ENCODE measurements at regions not wholly inside any gene's neighbourhood (a gene's known extent, or its start where the extent isn't known, plus 50 kb on each side); places are given as distances from the start of the nearest gene placed in this dataset.
"Not testable (repeated sequence)": the region's sequence is repeated elsewhere in the genome, so short reads cannot be mapped to it uniquely, and the experiment has no call there.

DNA sequence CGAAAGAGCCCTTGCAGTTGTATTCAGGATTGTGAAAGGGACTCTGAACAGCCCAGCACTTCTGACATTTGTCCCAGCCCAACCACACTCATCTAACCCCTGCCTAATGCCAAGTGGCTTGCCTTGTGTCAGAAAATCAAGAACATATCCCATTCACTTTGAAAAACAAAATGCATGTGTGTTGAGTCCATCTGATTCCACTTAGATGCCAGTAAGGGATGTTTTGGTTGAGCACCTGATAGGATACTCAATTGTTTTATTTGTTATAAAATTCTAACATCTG lies 776.8 kb downstream of the BCL11A start:
- no peak for DNase-seq

DNA sequence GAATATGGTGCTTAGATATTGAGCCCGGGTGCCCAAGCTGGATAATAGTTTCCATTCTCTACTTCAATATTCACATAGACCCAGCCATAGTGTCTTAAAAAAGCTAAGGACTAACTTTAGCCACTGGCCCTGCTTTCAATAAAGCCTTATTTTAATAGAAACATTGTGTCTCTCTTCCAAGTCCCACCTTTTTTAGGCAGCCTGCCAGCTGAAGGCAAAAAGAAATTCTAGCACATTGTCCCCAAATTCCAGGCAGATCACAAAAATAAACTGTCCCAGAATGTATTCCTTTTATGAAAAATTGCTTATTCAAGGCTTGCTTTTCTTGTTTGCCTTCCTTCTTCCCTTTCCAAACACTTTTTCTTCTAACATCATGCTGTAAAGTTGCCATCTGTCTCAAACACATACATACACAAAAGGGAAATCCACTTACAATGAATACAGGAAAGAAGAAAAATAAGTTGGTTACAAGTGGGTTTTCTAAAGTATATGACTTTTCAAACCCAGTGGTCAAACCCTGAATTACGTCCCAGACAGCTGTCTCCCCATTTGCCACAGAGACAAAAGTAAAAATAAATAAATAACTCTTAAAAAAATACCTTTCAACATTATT lies 778.5 kb downstream of the BCL11A start:
- no peak for DNase-seq

DNA sequence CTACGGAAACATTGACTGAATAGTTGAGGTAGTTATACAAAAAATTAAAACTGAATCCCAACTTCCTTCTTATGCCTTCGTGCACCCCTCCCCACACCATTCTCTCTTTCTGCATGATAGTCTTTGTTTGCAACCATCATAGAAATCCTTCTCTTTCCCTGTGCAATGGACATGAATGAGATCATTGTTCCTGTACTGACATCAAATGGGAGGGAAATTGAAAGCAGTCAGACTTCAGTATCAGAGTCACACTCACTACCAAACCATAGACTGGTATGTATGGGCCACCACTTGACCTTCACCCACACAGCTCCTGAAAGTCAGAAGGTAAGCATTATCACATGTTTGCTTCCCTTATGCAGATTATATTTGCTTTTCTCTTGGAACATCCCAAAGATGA lies 782.8 kb downstream of the BCL11A start:
- no peak for DNase-seq

DNA sequence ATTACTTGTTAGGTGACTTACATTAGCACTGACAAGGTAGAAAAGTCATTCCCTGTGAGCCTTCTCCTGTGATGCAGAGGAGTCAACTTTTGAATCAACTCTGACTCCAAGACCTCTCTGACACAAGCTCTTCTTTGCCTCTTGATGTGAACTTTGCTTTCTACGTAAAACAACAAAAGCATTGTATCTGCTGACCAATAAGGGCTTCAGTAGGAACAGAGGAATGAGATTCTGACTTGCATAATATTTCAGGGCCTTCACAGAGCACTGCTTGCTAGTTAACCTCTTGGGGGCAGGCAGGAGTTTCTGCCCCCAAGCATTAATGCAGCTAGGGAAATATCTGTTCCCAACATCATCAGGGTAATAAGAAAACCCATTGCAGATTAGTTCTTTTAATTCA lies 791.5 kb downstream of the BCL11A start:
- DNase-seq: no peak

DNA sequence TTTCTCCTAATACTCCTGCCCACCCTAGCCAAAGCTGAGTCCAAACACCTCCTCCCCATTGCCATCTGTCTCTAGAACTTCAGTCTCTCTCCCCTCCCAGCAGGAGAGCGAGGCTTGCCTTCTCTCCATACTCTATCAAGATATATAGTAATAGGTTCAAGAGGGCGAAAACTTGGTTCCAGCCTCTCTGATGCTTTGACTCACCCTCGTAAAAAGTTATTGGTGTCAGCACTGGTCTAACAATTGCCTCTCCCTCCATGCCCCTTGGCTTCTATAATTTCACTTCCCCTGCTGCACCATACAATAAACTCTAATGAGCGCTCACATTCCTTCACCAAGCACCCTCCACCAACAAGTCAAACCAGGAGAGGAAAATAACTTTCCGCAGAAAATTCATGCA lies 797.3 kb downstream of the BCL11A start:
- DNase-seq: no peak

DNA sequence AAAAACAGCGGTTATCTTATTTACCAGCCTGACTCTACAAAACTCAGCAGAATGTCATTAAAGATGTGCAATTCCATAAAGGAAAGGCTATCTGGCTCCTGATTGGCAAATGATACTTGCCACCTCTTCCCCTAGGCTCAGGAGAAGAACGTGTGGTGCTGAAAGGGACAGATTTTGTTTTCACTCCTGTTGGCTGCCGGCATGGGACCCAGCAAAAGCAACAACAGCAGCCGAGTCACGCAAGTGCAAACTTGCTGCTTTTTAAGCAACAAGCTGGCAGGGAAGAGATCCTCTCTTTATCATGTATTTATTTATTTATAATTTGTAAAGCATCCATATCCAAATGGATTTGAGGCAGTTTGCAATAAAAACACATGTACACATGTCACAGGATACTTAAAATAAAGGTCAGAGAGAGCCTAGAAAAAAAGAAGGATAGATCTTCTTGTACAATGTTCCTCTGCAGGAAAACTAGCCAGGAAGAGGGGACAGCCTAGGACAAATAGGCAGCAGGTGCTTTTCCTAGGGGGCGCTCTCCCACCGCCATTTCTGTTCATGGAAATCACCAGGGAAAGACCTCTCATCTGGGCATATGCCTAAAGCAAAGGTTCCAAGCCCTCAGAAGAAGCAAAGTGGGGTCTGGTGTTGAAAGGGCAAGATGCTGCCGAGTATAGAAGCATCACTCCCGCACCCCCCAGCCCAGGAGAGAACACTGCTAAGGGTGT lies 799.3 kb downstream of the BCL11A start:
- no peak for DNase-seq

DNA sequence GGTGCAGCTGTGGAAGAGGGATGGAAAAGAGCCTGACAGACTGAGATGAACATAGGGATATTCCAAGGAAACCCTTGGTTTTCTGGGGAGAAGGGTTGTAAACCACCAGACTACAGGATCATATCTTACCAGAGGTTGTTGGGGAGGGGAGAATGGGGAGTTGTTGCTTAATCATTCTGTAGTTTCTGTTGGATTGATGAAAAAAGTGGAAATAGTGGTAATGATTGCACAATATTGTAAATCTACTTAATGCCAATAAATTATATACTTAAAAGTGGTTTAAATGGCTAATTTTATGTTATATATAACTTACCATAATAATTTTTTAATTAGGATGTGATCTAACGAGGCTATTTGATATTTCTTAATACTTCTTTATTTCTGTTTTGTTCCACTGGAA lies 800.9 kb downstream of the BCL11A start:
- DNase-seq: no peak

DNA sequence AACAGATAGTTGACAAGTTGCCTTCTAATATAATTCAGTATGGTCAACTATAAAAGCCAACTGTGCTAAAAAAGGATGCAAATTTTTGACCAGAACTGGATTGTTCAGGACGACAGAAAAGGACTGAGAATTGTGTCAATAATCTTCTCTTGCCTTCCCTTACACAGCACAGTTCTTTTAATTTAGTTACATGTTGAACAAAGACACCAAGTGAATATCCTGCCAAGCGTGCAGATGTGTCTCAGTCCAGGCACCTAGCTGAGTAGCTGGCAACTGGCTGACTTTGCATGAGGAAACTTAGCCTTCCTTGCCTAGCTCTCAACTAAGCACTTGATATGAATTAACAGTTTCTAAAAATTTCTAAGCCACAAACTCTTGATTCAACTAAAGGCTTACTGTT lies 801.4 kb downstream of the BCL11A start:
- no peak for DNase-seq

DNA sequence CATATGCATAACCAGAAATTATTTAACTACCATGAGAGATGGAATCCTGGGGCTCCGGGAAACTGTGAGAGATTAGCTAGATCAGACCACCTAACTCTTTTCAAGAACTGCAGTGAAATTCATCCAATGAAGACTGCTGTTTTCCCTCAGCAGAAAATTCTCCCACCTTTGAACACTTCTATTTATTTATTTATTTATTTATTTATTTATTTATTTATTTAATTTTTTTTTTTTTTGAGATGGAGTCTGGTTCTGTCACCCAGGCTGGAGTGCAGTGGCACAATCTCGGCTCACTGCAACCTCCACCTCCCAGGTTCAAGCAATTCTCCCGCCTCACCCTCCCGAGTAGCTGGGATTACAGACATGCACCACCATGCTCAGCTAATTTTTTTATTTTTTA lies 802.2 kb downstream of the BCL11A start:
- DNase-seq: not testable (repeated sequence)

DNA sequence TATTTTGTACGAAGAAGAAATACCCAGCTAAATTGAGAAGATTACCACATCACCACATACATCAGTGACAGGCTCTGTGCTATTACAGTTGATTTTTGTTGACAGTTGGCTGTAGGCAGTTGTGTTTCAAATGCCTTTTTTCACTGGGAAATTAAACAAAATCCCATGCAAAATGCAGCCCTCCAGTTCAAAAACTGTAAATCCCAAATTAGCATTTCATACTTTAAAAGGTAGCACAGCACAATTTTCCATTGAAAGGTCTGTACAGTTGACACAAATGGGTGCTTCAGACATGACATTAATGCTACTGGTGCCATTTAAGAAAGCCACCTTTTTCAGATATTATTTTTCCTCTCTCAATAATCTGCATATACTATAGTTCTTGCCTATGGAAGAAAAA lies 807.2 kb downstream of the BCL11A start:
- DNase-seq: no peak

DNA sequence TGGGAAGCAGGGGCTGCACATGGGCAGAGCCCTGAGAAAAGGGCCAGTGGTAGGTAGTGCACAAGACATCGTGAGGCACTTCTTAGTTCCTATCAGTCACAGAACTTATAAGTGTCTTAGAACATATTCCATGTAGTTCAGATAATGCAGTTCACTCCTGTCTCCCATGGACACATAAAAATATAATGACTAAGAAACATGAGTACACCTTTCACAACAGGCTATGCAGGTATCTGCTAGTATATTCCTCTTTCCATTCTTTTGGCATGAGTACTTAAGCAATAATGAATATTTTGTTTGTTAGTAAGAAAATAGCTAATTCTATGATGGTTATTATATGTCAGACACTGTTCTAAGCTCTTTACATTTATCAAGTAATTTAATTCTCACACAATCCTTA lies 808.4 kb downstream of the BCL11A start:
- no peak for DNase-seq

DNA sequence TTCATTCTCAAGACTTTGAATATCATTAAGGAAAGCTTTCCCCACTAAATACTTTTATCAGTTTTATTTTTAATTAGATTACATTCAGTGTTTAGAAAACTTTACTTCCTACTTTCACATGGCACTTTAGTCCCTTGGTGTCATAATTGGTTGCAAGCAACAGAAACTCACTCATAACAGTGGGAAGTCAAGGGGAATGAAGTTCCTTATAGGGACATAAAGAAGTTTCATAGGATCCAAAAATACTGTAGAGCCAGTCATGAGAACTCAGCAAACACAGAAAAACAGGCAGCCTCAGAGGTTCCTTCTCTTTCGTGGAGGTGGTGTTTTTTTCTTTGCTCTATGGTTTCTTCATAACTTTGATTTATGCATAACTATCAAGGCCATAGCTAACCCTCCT lies 809.0 kb downstream of the BCL11A start:
- no peak for DNase-seq

DNA sequence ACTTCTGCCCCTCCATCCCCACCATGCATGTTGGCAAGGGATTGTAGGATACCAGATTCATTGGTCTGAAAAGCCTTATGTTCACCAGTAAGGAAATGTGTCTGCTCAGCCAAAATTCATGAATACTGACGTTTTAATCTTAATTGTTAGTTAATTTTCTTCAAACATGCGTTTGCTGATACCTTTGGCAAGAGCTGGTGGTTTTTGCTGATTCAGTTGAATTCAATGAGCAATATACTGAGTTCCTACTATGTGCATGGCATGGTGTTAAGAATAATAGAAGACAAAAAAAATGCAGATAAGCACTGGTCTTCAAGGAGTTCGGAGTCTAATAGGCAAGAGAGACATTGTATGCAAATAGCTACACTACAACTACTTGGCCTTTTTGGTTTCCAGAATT lies 811.6 kb downstream of the BCL11A start:
- DNase-seq: no peak

DNA sequence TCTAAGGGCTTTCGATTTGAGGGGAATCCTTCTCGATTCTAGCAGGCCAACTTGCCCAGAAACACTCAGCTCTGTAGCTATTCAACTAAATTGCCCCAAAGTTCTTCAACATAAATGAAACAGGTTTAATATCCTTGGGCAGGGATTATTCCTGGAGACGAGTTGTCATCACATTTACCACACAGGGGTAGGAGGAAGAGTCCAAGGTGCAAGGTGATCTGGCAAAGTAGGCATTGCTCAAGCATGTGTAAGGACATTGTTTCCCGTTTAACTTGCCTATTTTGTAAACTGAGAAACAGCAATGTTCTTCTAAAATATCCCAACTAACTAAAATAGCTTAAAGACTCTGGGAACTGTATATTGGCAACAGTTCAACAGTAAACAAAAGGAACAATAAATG lies 814.3 kb downstream of the BCL11A start:
- no peak for DNase-seq

DNA sequence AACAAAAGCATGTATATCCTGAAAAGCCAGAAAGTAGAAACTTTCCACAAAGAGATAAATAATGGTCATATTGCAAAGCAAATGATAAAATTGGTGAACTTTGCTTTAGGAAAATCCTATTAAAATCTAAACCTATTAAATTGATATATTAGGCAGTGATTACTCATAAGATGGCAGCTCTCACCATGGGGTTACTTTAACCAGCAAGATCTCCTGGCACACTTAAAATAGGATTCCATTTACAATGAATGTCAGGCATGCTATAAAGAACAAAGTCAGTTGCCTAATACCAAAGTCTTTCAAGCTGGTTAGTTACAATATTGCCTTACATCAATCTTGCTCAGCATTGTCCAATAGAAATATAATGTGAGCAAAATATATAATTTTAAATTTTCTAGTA lies 816.2 kb downstream of the BCL11A start:
- no peak for DNase-seq

DNA sequence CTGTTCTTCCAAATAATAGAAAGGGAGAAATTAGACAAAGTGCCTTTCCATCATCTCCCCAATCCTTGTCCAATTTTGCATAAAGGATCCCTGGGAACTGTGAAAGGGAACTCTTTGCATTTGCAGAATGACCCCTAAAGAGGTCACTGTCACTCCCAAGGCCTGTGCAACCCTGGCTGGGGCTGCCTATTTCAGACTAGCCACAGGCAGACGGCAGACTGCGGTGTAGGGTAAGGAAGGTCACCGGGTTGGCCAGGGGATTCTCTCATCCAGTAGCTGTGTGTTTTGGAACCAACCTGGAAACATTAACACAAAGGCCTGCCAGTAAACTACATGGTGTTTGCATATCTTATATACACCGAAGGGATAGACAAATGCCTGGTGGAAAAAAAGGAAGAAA lies 818.7 kb downstream of the BCL11A start:
- no peak for DNase-seq

DNA sequence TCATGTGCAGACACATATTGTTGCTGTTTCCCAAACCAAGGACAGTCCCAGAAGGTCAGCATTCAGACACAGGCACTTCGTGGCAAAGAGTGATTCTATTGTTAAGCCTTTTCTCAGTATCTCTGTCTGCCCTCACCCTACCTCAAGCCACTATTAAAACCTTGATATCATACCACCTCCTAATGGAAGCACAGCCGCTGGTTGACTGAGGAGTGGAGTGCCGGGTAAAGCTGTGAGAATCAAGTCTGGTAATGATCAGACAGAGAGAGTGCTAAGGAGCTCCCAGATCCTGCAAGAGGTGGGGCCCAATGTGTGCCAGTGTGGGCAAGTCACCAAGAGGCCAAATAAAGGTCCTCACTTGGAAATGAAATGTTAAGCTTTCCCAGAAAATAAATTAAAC lies 819.5 kb downstream of the BCL11A start:
- DNase-seq: no peak

DNA sequence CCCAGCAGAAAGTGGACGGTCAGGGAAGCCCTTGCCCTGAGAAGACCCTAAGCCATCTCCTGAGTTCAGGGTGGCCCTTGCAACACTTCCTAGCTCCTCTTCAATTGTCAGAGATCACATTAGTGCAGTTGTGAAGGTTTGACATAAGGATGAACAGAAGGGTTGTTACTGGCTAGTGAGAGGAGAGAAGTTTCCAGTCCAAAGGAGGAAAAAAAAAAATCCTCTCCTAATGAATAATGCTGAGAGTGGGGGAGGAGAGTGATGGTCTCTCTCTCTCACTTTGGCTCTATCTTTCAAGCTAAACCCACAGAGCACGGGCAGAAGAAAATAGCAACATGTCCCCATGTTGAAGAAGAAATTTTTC lies 819.9 kb downstream of the BCL11A start:
- no peak for DNase-seq

DNA sequence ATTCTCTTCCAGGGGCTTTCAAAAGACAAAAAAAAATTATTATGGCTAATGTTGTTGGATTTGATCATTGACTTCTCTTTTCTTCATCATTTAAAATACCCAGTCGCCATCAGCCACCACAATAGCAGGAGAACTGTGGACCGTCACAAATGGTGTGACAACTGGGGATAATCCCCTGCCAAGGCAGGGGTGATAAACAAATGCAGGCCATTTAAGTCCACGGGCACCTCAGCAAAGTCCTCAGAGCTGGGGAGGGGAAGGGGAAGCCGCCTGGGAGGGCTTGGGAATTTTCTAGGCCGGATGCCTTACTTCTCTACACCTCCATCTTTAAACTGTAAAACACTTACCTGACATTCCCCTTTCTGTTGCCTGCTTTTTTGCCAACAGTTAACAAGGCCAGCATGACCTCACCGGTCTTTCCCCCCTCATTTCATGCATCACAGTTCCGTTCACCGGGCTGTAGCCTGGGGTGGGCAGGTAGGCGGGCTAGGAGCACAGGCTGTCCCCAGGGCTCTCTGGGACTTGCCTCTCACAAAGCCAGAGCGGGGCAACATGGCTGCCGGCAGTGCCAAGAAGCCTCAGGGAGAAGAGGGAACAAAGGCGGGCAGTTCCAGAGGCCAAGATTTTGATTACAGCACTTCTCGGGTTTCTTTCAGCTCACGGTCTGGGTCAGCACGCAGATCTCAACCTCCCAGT lies 820.4 kb downstream of the BCL11A start:
- no peak for DNase-seq

DNA sequence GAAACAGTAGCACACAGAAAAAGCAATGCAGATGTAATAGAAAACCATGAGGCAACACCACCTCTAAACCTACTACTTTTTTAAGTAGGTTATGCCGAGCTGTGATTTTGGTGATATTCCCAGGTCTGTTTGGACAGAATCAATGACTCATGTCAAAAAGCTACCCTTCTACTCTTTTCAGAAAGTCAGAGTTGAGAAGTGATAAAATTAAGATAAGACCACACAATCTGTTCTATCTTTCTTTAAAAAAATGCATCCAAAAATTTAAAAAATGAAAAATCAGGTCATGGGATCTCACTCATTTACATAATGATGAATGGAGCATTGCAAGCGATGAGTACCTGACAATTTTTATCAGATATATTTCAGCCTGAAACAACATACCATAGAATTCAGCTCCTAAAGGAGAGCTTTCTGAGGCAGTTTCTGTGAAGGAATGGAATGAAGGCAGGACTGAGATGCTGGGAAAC lies 826.3 kb downstream of the BCL11A start:
- DNase-seq: no peak

DNA sequence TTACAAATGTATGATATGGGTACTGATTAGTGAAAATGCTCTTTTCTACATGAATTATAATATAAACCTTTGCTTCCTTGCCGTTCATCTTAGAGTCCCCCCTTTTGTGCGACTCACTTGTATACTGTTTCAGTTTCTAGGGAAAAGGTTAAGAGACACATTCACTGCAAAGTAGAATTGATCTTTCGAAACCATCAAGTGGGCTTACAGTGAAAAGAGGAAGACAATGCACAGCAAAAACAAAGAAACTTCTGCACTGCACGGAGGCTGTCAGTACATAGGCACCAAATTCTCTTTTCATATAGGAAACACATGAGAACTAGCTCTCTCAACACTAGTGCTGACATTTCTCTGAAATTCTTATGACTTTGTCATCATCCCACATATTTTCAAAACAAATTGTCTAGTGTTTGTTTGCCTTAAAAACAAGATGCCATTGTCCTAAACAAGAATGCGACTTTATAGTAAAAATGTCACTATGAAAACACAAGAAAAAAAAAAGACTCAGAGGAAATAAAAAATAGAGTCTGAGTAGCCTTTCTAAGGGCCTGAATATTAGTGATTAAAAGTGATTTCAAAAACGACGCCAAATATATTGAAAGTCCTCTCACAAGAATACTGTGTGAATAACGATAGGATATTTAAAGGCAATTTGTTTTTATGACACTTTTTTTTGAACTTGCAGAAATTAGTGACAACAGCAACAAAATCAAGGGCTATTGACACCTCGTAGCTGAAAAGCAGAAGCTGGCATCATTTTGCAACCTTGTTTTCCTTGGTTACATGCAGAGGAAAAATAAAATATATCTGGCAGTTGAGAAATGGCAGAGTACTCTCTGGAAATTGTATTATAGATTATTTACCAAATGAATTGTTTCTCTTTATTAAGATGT lies 827.0 kb downstream of the BCL11A start:
- no peak for DNase-seq

DNA sequence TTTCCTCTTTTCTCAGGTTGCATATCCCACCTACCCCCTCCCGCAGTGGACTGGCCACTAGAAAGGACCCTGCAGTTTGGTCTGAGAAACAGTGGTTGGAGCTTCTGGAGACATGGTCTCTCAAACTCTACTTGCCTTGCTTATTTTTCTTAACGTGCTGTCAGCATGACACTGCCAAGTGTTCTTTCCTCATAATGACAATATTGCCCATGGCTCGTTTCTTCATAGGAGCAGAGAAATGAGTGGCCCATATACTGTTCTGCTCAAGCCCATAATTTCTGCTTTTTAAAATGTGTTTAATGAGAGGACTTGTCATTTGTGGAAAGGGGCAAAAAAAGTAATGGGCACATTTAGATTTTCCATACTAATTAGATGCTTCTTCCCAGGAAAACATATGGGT lies 828.7 kb downstream of the BCL11A start:
- no peak for DNase-seq

DNA sequence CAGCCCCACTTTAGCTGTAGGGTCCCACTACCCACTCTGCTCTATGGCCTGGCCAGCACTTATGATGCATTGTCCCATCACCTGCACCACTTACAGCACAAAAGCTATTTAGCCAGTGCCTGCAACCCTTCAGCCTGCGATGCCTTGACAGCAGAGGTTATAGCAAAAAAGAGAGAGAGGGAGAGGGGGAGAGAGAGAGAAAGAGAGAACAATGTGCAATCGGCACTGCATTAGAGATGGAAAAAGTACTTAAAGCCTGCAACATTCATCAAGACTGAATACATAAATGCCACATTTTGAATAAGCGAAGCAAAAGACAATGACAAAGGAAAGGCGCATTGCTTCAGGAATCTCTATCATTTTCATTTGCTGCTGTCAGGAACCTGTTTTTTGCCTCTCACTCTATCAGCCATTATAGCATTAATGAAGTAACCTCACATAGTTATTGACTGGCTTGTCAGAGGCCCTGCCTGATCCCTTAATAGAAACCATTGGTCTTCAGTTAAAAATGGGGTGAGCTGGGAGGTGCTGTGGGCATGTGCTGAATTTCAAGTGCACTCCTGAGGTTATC lies 833.1 kb downstream of the BCL11A start:
- DNase-seq: no peak

Data from activated T-cell treated with anti-CD3 and anti-CD28 coated beads for 4 hours (primary cell).